Peyer's patch (tissue), 4 donors: ENCODE measurements at regions not wholly inside any gene's neighbourhood (a gene's known extent, or its start where the extent isn't known, plus 50 kb on each side); places are given as distances from the start of the nearest gene placed in this dataset.

Source experiments
- DNase-seq, 3 donors: peaks; one replicate each; pipeline ENCODE4 v3.0.0-alpha.2; 2017 to 2019
- H3K27ac ChIP-seq, 4 donors: fragments of 200-600 bp; sonication (generic); one replicate each; pipeline ENCODE4 v1.5.1; 2016 to 2019
- H3K27me3 ChIP-seq, 2 donors: fragments of 200-600 bp; sonication (generic); one replicate each; pipeline ENCODE4 v1.5.1; 2019
- H3K36me3 ChIP-seq, 3 donors: fragments of 200-600 bp; sonication (generic); one replicate each; pipeline ENCODE4 v1.5.1; 2016 to 2019
- H3K4me1 ChIP-seq, 4 donors: fragments of 200-600 bp; sonication (generic); one replicate each; pipeline ENCODE4 v1.5.1; 2016 to 2019
- H3K4me3 ChIP-seq, 4 donors: fragments of 200-600 bp; sonication (generic); 1 replicate in 3 of 4; 2 replicates in 1 of 4; pipeline ENCODE4 v1.5.1; 2016 to 2019; ENCODE audit warnings: mild to moderate bottlenecking in 1 of 4
- H3K9me3 ChIP-seq, 4 donors: fragments of 200-600 bp; sonication (generic); one replicate each; pipeline ENCODE4 v1.5.1; 2016 to 2019; ENCODE audit warnings: mild to moderate bottlenecking in 1 of 4
- CTCF ChIP-seq, 6 experiments: fragments of 450-650 bp in 4 of 6; fragments of 200-600 bp in 2 of 6; sonication (generic) in 1 of 6; IDR thresholded peaks; one replicate each; pipeline ENCODE4 v1.5.1; 2017 to 2019; ENCODE audit warnings: antibody characterized with exemption in 6 of 6, mild to moderate bottlenecking in 3 of 6, moderate library complexity in 1 of 6
- POLR2A ChIP-seq, 2 donors: fragments of 450-650 bp; IDR thresholded peaks; one replicate each; pipeline ENCODE4 v1.5.1; 2017; ENCODE audit warnings: antibody characterized with exemption in 2 of 2, mild to moderate bottlenecking in 2 of 2, moderate library complexity in 2 of 2

- Histone ChIP-seq H3K9me3 (no peaks in the 10 kb centered on the region), H3K4me1 (no peaks in the 10 kb centered on the region), H3K36me3 (no peaks in the 10 kb centered on the region), H3K27ac (no peak overlapping the region), H3K4me3 (no peak overlapping the region), H3K27me3 (no peaks in the 10 kb centered on the region)
- TF ChIP-seq CTCF (IDR thresholded peaks at IDR 0.05) (no peak), POLR2A (IDR thresholded peaks at IDR 0.05) (no peak)
- DNase-seq: no peak
These were observed 50.4 kb upstream of the RC3H1 start for GRCh38 chr1:174072581-174072980.
